22Rv1 (cell line): ENCODE measurements at regions not wholly inside any gene's neighbourhood (a gene's known extent, or its start where the extent isn't known, plus 50 kb on each side); places are given as distances from the start of the nearest gene placed in this dataset.

Source experiments
- H3K27ac ChIP-seq: fragments of 450-650 bp; 2 replicates; pipeline ENCODE4 v1.5.1; 2017
- CTCF ChIP-seq: fragments of 450-650 bp; IDR thresholded peaks from 2 replicates; pipeline ENCODE4 v1.5.1; 2017; ENCODE audit warnings: mild to moderate bottlenecking
- ZFX ChIP-seq: fragments of 450-650 bp; IDR thresholded peaks from 2 replicates; pipeline ENCODE4 v1.6.1; 2017; ENCODE audit warnings: antibody characterized with exemption, borderline replicate concordance

GRCh38 chr10:59124187-59124586, 52.3 kb upstream of the PHYHIPL start:
- H3K27ac ChIP-seq = no peak overlapping the region
- no peak for TF ChIP-seq CTCF

GRCh38 chr10:59125666-59126065, 50.8 kb upstream of the PHYHIPL start:
- no peak for TF ChIP-seq ZFX
- TF ChIP-seq CTCF = no peak

GRCh38 chr10:59126261-59126660, 50.2 kb upstream of the PHYHIPL start:
- H3K27ac ChIP-seq = no peak overlapping the region
- TF ChIP-seq CTCF (no peak), ZFX (no peak)

More at GRCh38 chr10:59125666-59126065, 50.8 kb upstream of the PHYHIPL start:
- H3K27ac ChIP-seq = no peak overlapping the region
